HepG2 (cell line): ENCODE measurements at regions not wholly inside any gene's neighbourhood (a gene's known extent, or its start where the extent isn't known, plus 50 kb on each side); places are given as distances from the start of the nearest gene placed in this dataset.

Source experiments
- ATAC-seq: fragments of 200-7000 bp; cut with Tn5 transposase; 3 replicates; pipeline ENCODE4 v1.9.1; 2020; ENCODE audit warnings: mild to moderate bottlenecking, moderate library complexity
- BruUV-seq: library from RNA; stranded (reverse); fragments of 400-500 nt; replicated peaks from 2 replicates; lab custom pipeline; 2021; lab: Mats Ljungman, UMichigan
- CTCF ChIA-PET: fragments of 300-600 bp; formaldehyde crosslinking; extraction: SDS; loops from one replicate; lab custom pipeline; 2021; ENCODE audit warnings: low total read pairs, inconsistent platforms, low intra/inter-chr PET ratio; lab: Yijun Ruan, JAX
- POLR2A ChIA-PET: fragments of 350-600 bp; sonication (Branson Sonifier 250); formaldehyde crosslinking; loops from one replicate; lab custom pipeline; 2020; ENCODE audit warnings: antibody characterized with exemption, inconsistent platforms; lab: Yijun Ruan, JAX
- DNase-seq: peaks from one replicate; pipeline ENCODE4 v3.0.0-alpha.2; 2015; ENCODE audit warnings: low spot score
- FAIRE-seq: peaks from 3 replicates; lab custom pipeline; 2011; peaks lifted over from hg19 to GRCh38; lab: Jason Lieb, UNC
- H2AFZ ChIP-seq: one replicate; pipeline ENCODE4 v1.6.1; 2011; ENCODE audit warnings: low read length, inconsistent platforms
- H3K27ac ChIP-seq: fragments of 300-600 bp; 3 replicates; pipeline ENCODE4 v1.8.0; 2011; ENCODE audit warnings: mixed run types, mild to moderate bottlenecking, mixed read lengths, low read length, inconsistent platforms; ENCODE audit not compliant: insufficient read depth; ENCODE audit errors: extremely low read length
- H3K27me3 ChIP-seq, 2 experiments: fragments of 200-600 bp in 1 of 2; 2 replicates in 1 of 2; 3 replicates in 1 of 2; pipeline versions ENCODE4 v1.6.0 to v1.8.0; 2011; ENCODE audit warnings: low read length in 2 of 2, mild to moderate bottlenecking in 2 of 2, moderate library complexity in 2 of 2, inconsistent platforms in 1 of 2; ENCODE audit not compliant: insufficient read depth in 2 of 2, control insufficient read depth in 1 of 2
- H3K36me3 ChIP-seq, 2 experiments: fragments of 200-600 bp in 1 of 2; replicated peaks in 1 of 2; 2 replicates in 1 of 2; 3 replicates in 1 of 2; pipeline versions ENCODE4 v1.5.1 to v1.8.0; 2011; ENCODE audit warnings: low read length in 2 of 2, inconsistent platforms in 1 of 2; ENCODE audit not compliant: insufficient read depth in 2 of 2, control insufficient read depth in 1 of 2
- H3K4me1 ChIP-seq: 2 replicates; pipeline ENCODE4 v1.5.1; 2012; ENCODE audit warnings: low read length, inconsistent platforms; ENCODE audit not compliant: insufficient read depth
- H3K4me2 ChIP-seq: 2 replicates; pipeline ENCODE4 v1.6.0; 2011; ENCODE audit warnings: low read depth, low read length, inconsistent platforms
- H3K4me3 ChIP-seq, 3 experiments: fragments of 200-600 bp in 1 of 3; sonication (generic), shearing (Covaris generic) in 1 of 3; replicated peaks in 1 of 3; 2 replicates each; pipeline ENCODE4 v1.5.1; 2011 to 2016; ENCODE audit warnings: low read length in 3 of 3, inconsistent platforms in 2 of 3, low read depth in 2 of 3, mild to moderate bottlenecking in 2 of 3, control low read depth in 1 of 3, mixed read lengths in 1 of 3; ENCODE audit not compliant: insufficient read depth in 1 of 3
- H3K79me2 ChIP-seq: one replicate; pipeline ENCODE4 v1.6.1; 2011; ENCODE audit warnings: low read length, inconsistent platforms; ENCODE audit not compliant: insufficient read depth
- H3K9ac ChIP-seq: 2 replicates; pipeline ENCODE4 v1.6.0; 2011; ENCODE audit warnings: mild to moderate bottlenecking, low read depth, low read length, inconsistent platforms; ENCODE audit not compliant: insufficient read depth
- H3K9me3 ChIP-seq: 2 replicates; pipeline ENCODE4 v1.5.1; 2012; ENCODE audit warnings: mild to moderate bottlenecking, low read length
- H4K20me1 ChIP-seq: 2 replicates; pipeline ENCODE4 v1.6.0; 2011; ENCODE audit warnings: inconsistent platforms, mild to moderate bottlenecking, low read length, moderate library complexity; ENCODE audit not compliant: insufficient read depth
- ARNT2 ChIP-seq: sonication (generic); formaldehyde crosslinking; IDR thresholded peaks from 2 replicates; pipeline ENCODE4 v1.8.0; 2022; ENCODE audit warnings: mild to moderate bottlenecking, low read depth, missing genetic modification reagents, moderate library complexity
- ATF3 ChIP-seq: sonication (generic); formaldehyde crosslinking; IDR thresholded peaks from 2 replicates; pipeline ENCODE4 v1.4.0; 2020; ENCODE audit warnings: missing genetic modification reagents
- CREB1 ChIP-seq, 2 experiments: fragments of 450-650 bp in 1 of 2; IDR thresholded peaks; 2 replicates each; pipeline ENCODE4 v1.6.1; 2016 to 2017; ENCODE audit warnings: control low read depth in 1 of 2, mild to moderate bottlenecking in 1 of 2, missing compliant biosample characterization in 1 of 2, missing genetic modification characterization in 1 of 2
- GABPB1 ChIP-seq: IDR thresholded peaks from 2 replicates; pipeline ENCODE4 v1.6.1; 2016; ENCODE audit warnings: mild to moderate bottlenecking, missing genetic modification reagents, moderate library complexity, missing compliant biosample characterization
- KLF6 ChIP-seq: IDR thresholded peaks from 2 replicates; pipeline ENCODE4 v1.8.0; 2016; ENCODE audit warnings: missing biosample characterization, missing genetic modification reagents
- KLF9 ChIP-seq: IDR thresholded peaks from 2 replicates; pipeline ENCODE4 v1.6.1; 2016; ENCODE audit warnings: low read depth
- RELA ChIP-seq: sonication (generic); formaldehyde crosslinking; IDR thresholded peaks from 2 replicates; pipeline ENCODE4 v1.4.0; 2020; ENCODE audit warnings: missing genetic modification reagents
- ZBTB10 ChIP-seq: sonication (generic); formaldehyde crosslinking; IDR thresholded peaks from 2 replicates; pipeline ENCODE4 v1.4.0; 2020; ENCODE audit warnings: missing genetic modification reagents, borderline replicate concordance
- ZNF10 ChIP-seq: sonication (generic); formaldehyde crosslinking; IDR thresholded peaks from 2 replicates; pipeline ENCODE4 v1.4.0; 2020; ENCODE audit warnings: mild to moderate bottlenecking, low read depth, missing genetic modification reagents, borderline replicate concordance
- ZNF124 ChIP-seq: sonication (generic); formaldehyde crosslinking; IDR thresholded peaks from 2 replicates; pipeline ENCODE4 v1.4.0; 2020; ENCODE audit warnings: missing genetic modification reagents
- ZUFSP ChIP-seq: sonication (generic); formaldehyde crosslinking; IDR thresholded peaks from 2 replicates; pipeline ENCODE4 v1.9.0; 2021; ENCODE audit warnings: missing genetic modification reagents, mild to moderate bottlenecking, borderline replicate concordance
- WGBS: methylation state at CpG from one replicate; pipeline ENCODE4 v1.1.6; 2017; ENCODE audit warnings: low lambda C conversion rate; 5-methylcytosine and 5-hydroxymethylcytosine counted together
- in situ Hi-C: cut with HindIII; loops from 2 replicates; pipeline ENCODE4 v1.10.0; 2017; ENCODE audit warnings: low pct_unique_long_range_greater_than_20kb; ENCODE audit not compliant: extremely low pct_ligation_motif_present
- intact Hi-C: fragments of 100-400 bp; cut with micrococcal nuclease; formaldehyde crosslinking; loops from one replicate; pipeline ENCODE4 v1.10.0; 2022; ENCODE audit not compliant: unreplicated experiment

GRCh38 chr6:19721766-19722377 is 115.3 kb upstream of the ID4 start:
- H2AFZ ChIP-seq, result no peak overlapping the region
- no peaks in the 10 kb centered on the region for H3K79me2 ChIP-seq
- DNase-seq (no peak), ATAC-seq (no peak), FAIRE-seq (no peak)
- H3K4me3 ChIP-seq, result no peak overlapping the region
- no peaks in the 10 kb centered on the region for H3K4me1 ChIP-seq
- 23% methylated on average over 11 of the region's 11 CpGs for WGBS
- intact Hi-C loops, result no loop called here
- ChIA-PET CTCF (no interaction called here), POLR2A (no interaction called here)
- H3K27me3 ChIP-seq, result peaks cover 0 to 15% of the 10 kb centered on the region in 2 experiments; a peak in 2 of 5 replicates
- in situ Hi-C loops, result no loop called here
- no peaks in the 10 kb centered on the region for H4K20me1 ChIP-seq
- no peak for TF ChIP-seq ATF3 (CRISPR knock-in tag)
- no peak for TF ChIP-seq RELA (CRISPR knock-in tag)
- no peak for TF ChIP-seq ZNF10
- no peak for TF ChIP-seq ARNT2 (CRISPR knock-in tag)
- TF ChIP-seq CREB1 (IDR thresholded peaks at IDR 0.05), result no peak
- no peak for TF ChIP-seq CREB1 (CRISPR knock-in tag; IDR thresholded peaks at IDR 0.05)
- no peak for TF ChIP-seq KLF6 (CRISPR knock-in tag)
- TF ChIP-seq ZUFSP (CRISPR knock-in tag), result no peak
- TF ChIP-seq GABPB1 (CRISPR knock-in tag), result no peak
- TF ChIP-seq KLF9, result no peak
- TF ChIP-seq ZBTB10 (CRISPR knock-in tag), result no peak
- no peak for TF ChIP-seq ZNF124 (CRISPR knock-in tag)
- H3K36me3 ChIP-seq, result no peaks in the 10 kb centered on the region
- no peaks in the 10 kb centered on the region for H3K9me3 ChIP-seq
- no peak overlapping the region for H3K9ac ChIP-seq
- H3K4me2 ChIP-seq, result no peak overlapping the region
- no peak overlapping the region for H3K27ac ChIP-seq
- BruUV-seq, result no TSS peak
